Amniotic epithelial cell (primary cell): ENCODE measurements at regions not wholly inside any gene's neighbourhood (a gene's known extent, or its start where the extent isn't known, plus 50 kb on each side); places are given as distances from the start of the nearest gene placed in this dataset.

Experiments used
- DNase-seq: peaks from one replicate; pipeline ENCODE4 v3.0.0-alpha.2; 2010; ENCODE audit warnings: low read depth

DNA sequence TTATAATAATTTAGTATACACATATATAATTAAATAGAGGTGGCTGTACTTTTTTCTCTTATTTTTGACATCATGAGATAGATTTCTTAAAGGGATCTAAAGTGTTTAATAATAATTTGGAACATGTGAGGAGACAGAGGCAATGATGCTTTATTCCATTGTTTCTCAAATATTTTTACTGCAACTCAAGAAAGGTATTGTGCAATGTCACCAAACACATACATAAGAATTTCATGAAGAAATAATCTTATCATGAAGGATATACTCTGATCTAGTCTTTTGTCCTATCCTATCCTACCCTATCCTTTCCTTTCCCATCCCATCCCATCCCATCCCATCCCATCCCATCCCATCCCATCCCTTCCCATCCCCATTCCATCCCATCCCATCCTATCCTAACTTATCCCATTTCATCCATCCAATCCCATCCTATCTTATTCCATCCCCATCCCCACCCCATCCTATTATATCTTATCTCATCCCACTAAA lies 232.1 kb upstream of the SMIM21 start:
- DNase-seq = no peak

DNA sequence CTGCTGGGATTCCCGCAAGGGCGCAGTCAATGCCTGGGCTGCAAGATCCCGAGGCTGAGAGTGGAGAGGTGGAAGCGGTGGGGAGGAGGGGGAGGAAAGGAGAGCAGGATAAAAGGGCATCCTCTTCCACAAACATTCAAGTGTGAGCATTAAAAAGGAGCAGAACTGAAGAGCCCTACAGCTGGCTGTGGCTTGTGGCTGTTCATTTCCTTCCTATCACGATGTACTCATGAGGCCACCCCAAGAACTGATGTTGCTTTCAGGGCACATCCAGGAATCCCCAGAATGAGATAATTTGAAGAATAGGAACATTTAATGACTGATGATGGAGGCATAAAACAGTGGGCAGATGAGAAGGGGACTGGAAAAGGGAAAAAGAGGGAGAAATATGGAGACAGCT lies 230.8 kb upstream of the SMIM21 start:
- DNase-seq = no peak

DNA sequence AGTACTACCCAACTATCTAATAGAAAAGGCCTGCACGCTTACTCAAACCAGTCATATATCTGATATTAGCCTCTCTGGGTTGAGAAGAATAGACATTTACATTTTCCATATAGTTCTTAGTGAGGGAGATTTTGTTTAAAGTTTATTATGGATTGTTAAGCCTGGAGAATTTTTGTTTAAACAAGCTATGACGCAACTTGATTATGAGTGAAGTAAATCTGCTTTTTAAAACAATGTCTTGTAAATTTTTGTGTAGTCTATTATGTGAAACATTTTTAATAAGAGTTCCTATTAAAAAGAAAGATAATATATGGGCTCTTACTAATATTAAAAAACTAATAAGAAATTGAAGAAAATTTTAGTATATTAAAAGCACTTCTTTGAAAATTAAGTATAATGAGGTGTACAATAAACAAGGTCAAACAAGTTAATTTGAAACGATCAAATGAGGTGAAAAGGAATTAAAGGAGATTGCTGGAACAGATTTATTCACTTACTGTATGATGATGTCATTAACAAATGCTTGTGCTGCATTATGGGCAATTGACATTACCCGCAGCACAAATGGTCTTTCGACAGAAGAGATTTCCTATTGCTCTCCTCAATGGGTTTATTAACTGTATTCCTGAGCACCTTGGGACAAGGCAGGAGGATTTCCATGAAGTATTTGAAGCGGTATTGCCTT lies 229.2 kb upstream of the SMIM21 start:
- no peak for DNase-seq

GRCh38 chr18:75656035-75656434 lies 228.5 kb upstream of the SMIM21 start:
- no peak for DNase-seq

DNA sequence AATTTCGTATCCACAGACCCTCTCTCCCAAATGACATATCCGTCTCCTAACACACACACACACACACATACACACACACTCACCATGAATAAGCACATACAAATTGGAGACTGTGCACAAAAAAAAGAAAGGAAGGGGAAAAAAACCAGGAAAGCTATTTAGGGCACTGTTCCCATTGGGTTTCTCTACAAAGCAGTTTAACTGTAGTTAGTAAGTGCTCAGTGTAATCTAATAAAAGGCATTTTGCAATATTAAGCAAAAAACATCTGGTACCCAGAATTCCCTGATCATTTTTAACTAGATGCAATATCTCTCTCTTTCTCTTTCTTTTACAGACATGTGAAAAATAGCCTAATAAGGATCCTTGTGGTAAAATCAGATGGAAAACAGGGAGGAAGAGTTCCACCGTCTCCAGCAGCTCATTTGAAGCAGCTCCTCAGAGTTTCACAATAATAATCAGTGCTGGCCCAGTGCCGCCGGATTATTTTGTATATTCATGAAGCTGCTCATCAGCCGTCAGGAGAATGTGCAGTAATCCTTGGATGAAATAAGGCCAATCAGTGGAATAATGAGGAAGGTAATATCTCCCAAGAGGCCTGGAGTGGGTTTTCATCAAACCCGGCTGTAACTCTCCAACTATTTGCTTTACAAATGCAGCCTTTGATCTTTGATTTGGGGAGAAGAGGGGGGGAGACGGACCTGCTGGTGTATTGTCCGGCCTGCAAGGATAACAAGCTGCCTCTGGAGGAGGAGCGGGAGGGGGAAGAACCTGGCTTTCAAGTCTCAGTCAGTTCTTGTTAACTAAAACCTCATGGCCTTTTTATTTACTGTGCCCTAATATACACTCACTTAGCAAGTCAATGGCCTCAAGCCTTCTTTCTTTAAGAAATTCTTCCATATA lies 227.6 kb upstream of the SMIM21 start:
- DNase-seq = peak; percentile 82

DNA sequence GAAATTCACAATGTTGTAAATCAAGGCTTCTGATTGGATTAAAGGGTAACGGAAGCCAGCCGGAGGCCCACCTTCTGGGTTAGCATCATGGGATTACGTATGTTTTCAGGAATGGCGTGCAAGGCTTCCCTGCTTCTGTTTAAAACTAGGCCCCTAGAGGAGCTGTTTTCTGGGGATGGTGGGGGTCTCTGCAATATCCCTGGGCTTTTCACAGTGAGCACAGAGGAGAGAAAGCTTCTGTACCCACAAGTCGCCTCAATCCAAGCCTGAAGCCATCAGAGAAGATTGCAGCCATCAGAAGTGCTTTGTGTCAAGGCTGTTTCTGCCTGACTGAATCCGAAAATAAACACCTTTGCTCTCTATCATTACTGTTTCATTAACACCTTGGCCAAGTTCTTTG lies 226.9 kb upstream of the SMIM21 start:
- no peak for DNase-seq

- no peak for DNase-seq
These were observed 225.0 kb upstream of the SMIM21 start for GRCh38 chr18:75652528-75652927.

DNA sequence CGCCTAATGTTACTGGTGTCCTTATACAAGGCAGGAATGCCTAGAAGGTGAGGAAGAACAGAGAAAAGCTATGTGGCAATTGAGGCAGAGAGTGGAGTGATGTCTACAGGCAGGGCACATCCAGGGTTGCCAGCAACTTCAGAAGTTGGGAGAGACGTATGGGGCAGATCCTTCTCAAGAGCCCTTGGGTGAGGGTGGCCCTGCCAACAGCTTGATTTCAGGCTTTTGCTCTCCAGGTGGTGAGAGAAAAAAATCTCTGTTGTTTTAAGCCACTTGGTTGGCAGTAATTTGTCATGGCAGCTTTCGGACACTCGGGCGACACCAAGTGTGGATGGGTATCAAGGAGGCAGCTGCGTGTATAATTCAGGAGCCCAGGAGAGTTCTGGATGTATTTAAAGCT lies 217.4 kb upstream of the SMIM21 start:
- DNase-seq = no peak

- no peak for DNase-seq
These were observed 215.6 kb upstream of the SMIM21 start for GRCh38 chr18:75643083-75643482.

DNA sequence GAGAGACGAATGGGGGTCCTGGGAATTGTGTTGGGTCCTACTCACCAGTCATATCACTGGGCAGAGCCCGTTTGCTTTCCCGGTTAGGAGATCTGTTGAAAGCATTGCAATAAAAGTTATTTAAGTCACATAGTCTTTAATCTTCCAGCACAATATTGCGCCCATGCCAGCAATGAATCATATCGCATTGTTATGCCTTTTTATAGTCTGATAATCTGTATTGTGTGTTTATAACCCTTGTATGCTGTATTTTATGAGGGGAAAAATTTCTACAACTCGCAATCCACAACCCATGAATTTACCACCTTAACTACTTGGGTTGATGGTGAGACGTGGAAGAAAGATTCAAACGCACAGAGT lies 211.9 kb upstream of the SMIM21 start:
- no peak for DNase-seq

DNA sequence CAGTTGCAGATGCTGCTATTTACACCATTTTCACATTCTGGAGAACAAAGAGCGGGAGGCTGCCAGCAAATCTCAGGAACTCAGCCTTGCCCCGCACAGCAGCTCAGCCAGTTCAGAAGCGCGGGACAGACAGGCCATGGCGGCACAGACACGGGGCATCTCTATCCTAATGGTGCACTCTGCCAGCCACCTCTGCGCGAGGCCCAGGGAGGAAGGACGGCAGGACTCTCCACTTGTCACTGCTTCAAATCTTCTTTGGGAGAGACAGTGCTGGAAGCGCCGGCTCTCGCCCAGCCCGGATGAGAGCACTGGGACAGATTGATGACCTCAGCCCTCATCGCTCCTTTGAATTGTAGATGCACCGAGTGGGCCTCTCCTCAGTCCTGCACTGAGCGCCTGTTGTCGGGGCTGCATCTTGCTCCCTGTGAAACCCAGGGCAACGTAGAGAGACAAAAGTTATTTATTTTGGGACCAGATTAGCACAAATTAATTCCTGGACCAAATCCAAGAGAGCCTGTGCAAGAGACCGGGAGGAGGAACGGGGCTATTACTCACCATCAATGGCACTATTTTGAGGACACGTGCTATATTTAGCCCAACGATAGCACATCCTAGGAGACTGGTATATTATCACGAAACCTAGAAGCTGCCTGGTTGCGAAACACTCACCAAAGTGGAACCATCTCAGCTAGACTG lies 211.4 kb upstream of the SMIM21 start:
- DNase-seq = peak; percentile 29

- peak; percentile 70 for DNase-seq
These were observed 210.8 kb upstream of the SMIM21 start for GRCh38 chr18:75638223-75638775.

DNA sequence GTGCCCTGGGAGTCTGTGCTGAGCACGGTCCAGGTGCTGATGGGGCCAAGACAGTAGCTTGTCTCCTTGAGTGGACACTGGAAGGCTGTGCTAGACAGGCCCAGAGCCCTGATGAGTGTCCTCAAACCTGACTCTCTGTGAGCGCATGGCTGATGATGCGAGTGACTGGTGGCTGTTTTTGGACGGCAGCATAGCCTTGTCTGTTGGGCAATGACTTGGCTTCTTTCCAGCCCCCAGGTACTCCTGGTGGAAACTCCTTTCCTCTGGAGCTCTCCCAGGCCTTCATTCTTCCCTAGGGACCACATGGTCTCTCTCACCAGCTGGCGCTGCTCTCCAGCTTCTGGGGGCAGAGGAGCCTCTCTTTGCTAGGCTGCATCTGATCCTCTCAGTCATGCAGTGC lies 207.6 kb upstream of the SMIM21 start:
- DNase-seq = no peak

DNA sequence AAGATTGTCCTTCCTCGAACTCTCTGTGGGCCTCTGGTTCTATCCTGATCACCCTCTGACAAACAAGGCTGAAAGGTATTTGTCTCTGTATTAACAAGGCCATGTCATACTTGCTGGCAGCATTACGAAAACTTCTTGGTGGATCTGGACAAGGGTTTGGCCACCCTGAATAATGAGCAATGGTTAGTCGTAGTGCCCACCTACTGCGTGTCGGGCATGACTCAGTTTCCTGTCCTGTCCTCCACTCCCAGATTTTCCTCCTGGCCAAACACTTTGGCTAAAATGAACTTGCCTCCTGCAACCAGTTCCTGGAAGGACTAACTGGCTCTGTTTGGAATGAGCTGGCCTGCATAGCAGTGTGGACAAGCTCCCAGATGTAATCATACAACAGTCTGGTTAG lies 198.5 kb upstream of the SMIM21 start:
- DNase-seq = no peak

- DNase-seq = peak; percentile 56
These were observed 197.4 kb upstream of the SMIM21 start for GRCh38 chr18:75624869-75625268.

GRCh38 chr18:75621818-75622217 lies 194.3 kb upstream of the SMIM21 start:
- DNase-seq = no peak

DNA sequence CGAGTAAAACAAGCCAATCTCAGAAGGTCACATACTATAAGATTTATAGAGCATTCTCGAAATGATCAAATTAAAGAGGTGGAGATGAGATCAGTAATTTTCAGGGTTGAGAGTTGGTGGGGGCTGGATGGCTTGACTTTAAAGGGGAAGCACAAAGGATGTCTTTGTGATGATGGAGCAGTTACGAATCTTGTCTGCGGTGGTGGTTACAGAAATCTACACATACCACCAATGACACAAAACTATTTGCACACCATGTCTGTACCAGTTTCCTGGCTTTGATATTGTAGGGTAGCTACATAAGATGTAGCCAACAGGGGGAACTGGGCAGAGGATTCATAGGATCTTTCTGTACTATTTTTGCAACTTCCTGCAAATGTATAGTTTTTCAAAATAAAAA lies 190.6 kb upstream of the SMIM21 start:
- no peak for DNase-seq

- DNase-seq = no peak
These were observed 185.0 kb upstream of the SMIM21 start for GRCh38 chr18:75612456-75612855.

DNA sequence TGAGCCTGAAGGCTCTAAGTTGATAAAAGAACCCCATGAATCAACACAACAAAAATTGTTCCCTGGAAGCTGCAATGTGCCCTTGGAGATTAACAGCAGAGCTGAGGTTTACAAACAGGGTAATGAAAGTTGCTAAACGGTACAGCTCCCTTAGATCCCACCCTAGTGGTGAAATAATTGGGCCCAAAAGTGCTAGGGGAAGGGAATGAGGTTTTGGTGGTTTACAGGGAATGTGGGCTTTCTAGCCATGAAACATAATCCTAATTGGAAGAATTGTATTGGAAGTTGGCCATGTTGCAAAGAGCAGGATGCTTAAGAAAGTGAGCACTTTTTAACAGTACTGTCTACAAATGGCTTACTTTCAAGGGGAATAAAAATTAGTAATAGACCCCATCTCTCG lies 180.2 kb upstream of the SMIM21 start:
- DNase-seq = peak; percentile 3

GRCh38 chr18:75592527-75592926 lies 165.0 kb upstream of the SMIM21 start:
- peak; percentile 31 for DNase-seq

DNA sequence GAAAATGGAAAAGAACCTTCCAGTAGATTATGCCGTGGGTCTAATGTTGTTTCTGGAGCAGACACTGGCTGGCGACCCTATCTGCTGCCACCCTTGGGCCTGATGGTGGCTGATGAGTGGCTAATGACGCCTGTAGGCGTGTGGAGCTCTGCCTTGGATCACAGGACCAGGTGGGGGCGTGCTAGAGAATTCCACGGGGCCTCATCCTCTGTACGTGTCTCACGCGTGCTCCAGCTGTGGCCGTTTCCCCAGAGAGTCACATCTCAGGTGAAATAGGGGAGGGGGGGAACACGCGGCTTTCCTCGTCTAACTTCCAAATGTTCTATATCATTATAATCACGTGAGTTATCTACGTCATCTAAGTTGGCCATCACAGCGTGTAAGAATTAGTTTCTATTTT lies 160.9 kb upstream of the SMIM21 start:
- no peak for DNase-seq

GRCh38 chr18:75587131-75587530 lies 159.6 kb upstream of the SMIM21 start:
- DNase-seq = no peak
